K562 (cell line): ENCODE measurements at regions not wholly inside any gene's neighbourhood (a gene's known extent, or its start where the extent isn't known, plus 50 kb on each side); places are given as distances from the start of the nearest gene placed in this dataset.

Experiments
- ATAC-seq: fragments of 200-7000 bp; cut with Tn5 transposase; 3 replicates; pipeline ENCODE4 v1.9.1; 2020; ENCODE audit warnings: moderate library complexity
- BruUV-seq: library from RNA; stranded (reverse); fragments of 400-500 nt; replicated peaks from 2 replicates; lab custom pipeline; 2021; lab: Mats Ljungman, UMichigan
- CTCF ChIA-PET: fragments of 300-600 bp; formaldehyde crosslinking; extraction: SDS; loops from one replicate; lab custom pipeline; 2021; ENCODE audit warnings: low intra/inter-chr PET ratio; lab: Yijun Ruan, JAX
- POLR2A ChIA-PET: fragments of 300-600, 350-650 bp; sonication (Branson Sonifier 250); formaldehyde crosslinking; extraction: SDS; loops from one replicate; lab custom pipeline; 2021; ENCODE audit warnings: antibody characterized with exemption, inconsistent platforms; lab: Yijun Ruan, JAX
- DNase-seq, 4 experiments: peaks; one replicate each; pipeline versions ENCODE4 v3.0.0 to v3.0.0-alpha.2; 2011 to 2018; ENCODE audit warnings: low spot score in 3 of 4, mixed read lengths in 3 of 4; ENCODE audit errors: extremely low read depth in 1 of 4
- FAIRE-seq: peaks from 2 replicates; lab custom pipeline; 2011; peaks lifted over from hg19 to GRCh38; lab: Jason Lieb, UNC
- H2AFZ ChIP-seq: 2 replicates; pipeline ENCODE4 v1.6.0; 2011; ENCODE audit warnings: low read depth, low read length, control low read depth, inconsistent platforms
- H3K27ac ChIP-seq: fragments of 200-600 bp; 3 replicates; pipeline ENCODE4 v1.8.0; 2011; ENCODE audit warnings: low read depth, mild to moderate bottlenecking, control low read depth, inconsistent platforms, low read length, moderate library complexity, mixed read lengths; ENCODE audit errors: extremely low read depth
- H3K27me3 ChIP-seq, 2 experiments: fragments of 300-600 bp in 1 of 2; 2 replicates in 1 of 2; 3 replicates in 1 of 2; pipeline versions ENCODE4 v1.6.0 to v1.8.0; 2011; ENCODE audit warnings: inconsistent platforms in 2 of 2, low read length in 2 of 2, mild to moderate bottlenecking in 1 of 2, mixed read lengths in 1 of 2, moderate library complexity in 1 of 2; ENCODE audit not compliant: control insufficient read depth in 2 of 2, insufficient read depth in 2 of 2
- H3K36me3 ChIP-seq: fragments of 300-600 bp; 3 replicates; pipeline ENCODE4 v1.8.0; 2011; ENCODE audit warnings: mild to moderate bottlenecking, low read length, inconsistent platforms; ENCODE audit not compliant: control insufficient read depth, insufficient read depth
- H3K4me1 ChIP-seq, 2 experiments: fragments of 200-600 bp in 1 of 2; replicated peaks in 1 of 2; 2 replicates in 1 of 2; 3 replicates in 1 of 2; pipeline versions ENCODE4 v1.5.1 to v1.8.0; 2011; ENCODE audit warnings: inconsistent platforms in 2 of 2, low read length in 2 of 2, mild to moderate bottlenecking in 1 of 2, mixed read lengths in 1 of 2, moderate library complexity in 1 of 2; ENCODE audit not compliant: control insufficient read depth in 2 of 2, insufficient read depth in 2 of 2
- H3K4me2 ChIP-seq: 2 replicates; pipeline ENCODE4 v1.6.1; 2011; ENCODE audit warnings: low read length, control low read depth, inconsistent platforms, mixed read lengths; ENCODE audit not compliant: insufficient read depth
- H3K4me3 ChIP-seq: fragments of 200-600 bp; sonication (generic), shearing (Covaris generic); 2 replicates; pipeline ENCODE4 v1.5.1; 2016; ENCODE audit warnings: control low read depth, inconsistent platforms
- H3K79me2 ChIP-seq: fragments of 200-600 bp; 3 replicates; pipeline ENCODE4 v1.8.0; 2011; ENCODE audit warnings: low read length, inconsistent platforms; ENCODE audit not compliant: control insufficient read depth, insufficient read depth
- H3K9ac ChIP-seq, 2 experiments: 2 replicates each; pipeline versions ENCODE4 v1.6.0 to v1.6.1; 2011; ENCODE audit warnings: low read depth in 2 of 2, low read length in 2 of 2, control low read depth in 1 of 2, inconsistent platforms in 1 of 2, mild to moderate bottlenecking in 1 of 2, mixed read lengths in 1 of 2; ENCODE audit not compliant: insufficient read depth in 1 of 2
- H3K9me1 ChIP-seq: one replicate; pipeline ENCODE4 v1.6.0; 2011; ENCODE audit warnings: inconsistent platforms, mild to moderate bottlenecking, low read length, moderate library complexity; ENCODE audit not compliant: control insufficient read depth, insufficient read depth
- H3K9me3 ChIP-seq: replicated peaks from 2 replicates; pipeline ENCODE4 v1.5.1; 2011; ENCODE audit warnings: low read depth, low read length, inconsistent platforms; ENCODE audit not compliant: control insufficient read depth, insufficient read depth
- H4K20me1 ChIP-seq: replicated peaks from 2 replicates; pipeline ENCODE4 v1.6.1; 2011; ENCODE audit warnings: low read length, inconsistent platforms, mixed read lengths; ENCODE audit not compliant: control insufficient read depth, insufficient read depth
- ARID3B ChIP-seq: fragments of 250-450 bp; sonication (Bioruptor Pico); IDR thresholded peaks from 2 replicates; pipeline ENCODE4 v1.4.0; 2020; ENCODE audit warnings: borderline replicate concordance
- E4F1 ChIP-seq: fragments of 250-450 bp; sonication (Bioruptor Pico); IDR thresholded peaks from 2 replicates; pipeline ENCODE4 v1.5.0; 2021; ENCODE audit warnings: mild to moderate bottlenecking, borderline replicate concordance
- MEF2D ChIP-seq: conservative IDR thresholded peaks from 2 replicates; pipeline ENCODE4 v1.6.1; 2016; ENCODE audit warnings: low read depth, missing genetic modification characterization, missing compliant biosample characterization
- PHB ChIP-seq: fragments of 250-450 bp; sonication (Bioruptor Pico); IDR thresholded peaks from 2 replicates; pipeline ENCODE4 v1.5.0; 2021
- PURB ChIP-seq: sonication (generic); formaldehyde crosslinking; IDR thresholded peaks from 2 replicates; pipeline ENCODE4 v1.9.0; 2021; ENCODE audit warnings: low read depth, mild to moderate bottlenecking, missing genetic modification reagents
- RUNX1 ChIP-seq: sonication (generic); IDR thresholded peaks from 2 replicates; pipeline ENCODE4 v1.6.1; 2016; ENCODE audit warnings: antibody characterized with exemption, low read depth
- SP1 ChIP-seq: sonication (generic); formaldehyde crosslinking; IDR thresholded peaks from 2 replicates; pipeline ENCODE4 v1.8.1; 2022; ENCODE audit warnings: mild to moderate bottlenecking, missing genetic modification reagents
- XRCC3 ChIP-seq: fragments of 450-650 bp; IDR thresholded peaks from 2 replicates; pipeline ENCODE4 v1.6.1; 2017; ENCODE audit warnings: mild to moderate bottlenecking, moderate library complexity
- ZNF280B ChIP-seq: fragments of 250-450 bp; sonication (Bioruptor Pico); IDR thresholded peaks from 2 replicates; pipeline ENCODE4 v1.5.1; 2021; ENCODE audit warnings: mild to moderate bottlenecking
- ZNF41 ChIP-seq: fragments of 250-450 bp; sonication (Bioruptor Pico); conservative IDR thresholded peaks from 2 replicates; pipeline ENCODE4 v1.4.0; 2020; ENCODE audit warnings: mild to moderate bottlenecking
- ZNF507 ChIP-seq: conservative IDR thresholded peaks from 2 replicates; pipeline ENCODE4 v1.6.1; 2017; ENCODE audit warnings: missing genetic modification characterization, missing compliant biosample characterization
- ZNF644 ChIP-seq: fragments of 200-800 bp; sonication (Bioruptor generic); IDR thresholded peaks from 2 replicates; pipeline ENCODE4 v1.6.1; 2016; ENCODE audit warnings: low read depth, missing genetic modification characterization, missing compliant biosample characterization
- ZNF780A ChIP-seq: fragments of 250-450 bp; sonication (Bioruptor Pico); IDR thresholded peaks from 2 replicates; pipeline ENCODE4 v1.5.0; 2021; ENCODE audit warnings: mild to moderate bottlenecking
- WGBS: fragments of 100-300 bp; shearing (Covaris generic); methylation state at CpG from one replicate; pipeline ENCODE4 v1.1.6; 2016; ENCODE audit warnings: low coverage, mixed read lengths; ENCODE audit not compliant: insufficient coverage; ENCODE audit errors: missing lambda C conversion rate; 5-methylcytosine and 5-hydroxymethylcytosine counted together
- in situ Hi-C: fragments of 300-500 bp; cut with MboI; formaldehyde crosslinking; loops from 4 replicates; pipeline ENCODE4 v1.15.0; 2018; ENCODE audit warnings: inconsistent platforms, mixed read lengths
- intact Hi-C: fragments of 100-400 bp; cut with micrococcal nuclease; formaldehyde crosslinking; loops from 2 replicates; pipeline ENCODE4 v1.14.2; 2022

- TF ChIP-seq SP1 (CRISPR knock-in tag) (no peak), PHB (CRISPR knock-in tag) (no peak), ZNF644 (tag) (no peak), ZNF507 (tag) (no peak), ZNF41 (CRISPR knock-in tag) (no peak), E4F1 (CRISPR knock-in tag) (no peak), ZNF280B (CRISPR knock-in tag) (no peak), XRCC3 (no peak), ARID3B (CRISPR knock-in tag) (no peak), MEF2D (tag) (no peak), PURB (CRISPR knock-in tag) (no peak), RUNX1 (no peak), ZNF780A (CRISPR knock-in tag) (no peak)
- 0% methylated on average over 1 of the region's 1 CpG for WGBS
- H3K27me3 ChIP-seq, result no peaks in the 10 kb centered on the region
- no peak overlapping the region for H2AFZ ChIP-seq
- H3K9me1 ChIP-seq, result no peaks in the 10 kb centered on the region
- ATAC-seq (no peak), DNase-seq (no peak), FAIRE-seq (no peak)
- in situ Hi-C loops (no loop called here), intact Hi-C loops (no loop called here)
- no peak overlapping the region for H3K4me3 ChIP-seq
- H4K20me1 ChIP-seq, result no peaks in the 10 kb centered on the region
- CTCF ChIA-PET, result no interaction called here
- H3K4me2 ChIP-seq, result no peak overlapping the region
- no peaks in the 10 kb centered on the region for H3K79me2 ChIP-seq
- H3K36me3 ChIP-seq, result no peaks in the 10 kb centered on the region
- no peak overlapping the region for H3K9ac ChIP-seq
- BruUV-seq, result no TSS peak
- H3K4me1 ChIP-seq, result no peaks in the 10 kb centered on the region
- POLR2A ChIA-PET, result no interaction called here
- H3K9me3 ChIP-seq, result no peaks in the 10 kb centered on the region; the same call in 1 of the 2 replicates
- H3K27ac ChIP-seq, result no peak overlapping the region
Observed at GRCh38 chr10:52662256-52662655, 110.3 kb downstream of the MBL2 start.
